ENCODE measurements at regions not wholly inside any gene's neighbourhood (a gene's known extent, or its start where the extent isn't known, plus 50 kb on each side); places are given as distances from the start of the nearest gene placed in this dataset.

DNA sequence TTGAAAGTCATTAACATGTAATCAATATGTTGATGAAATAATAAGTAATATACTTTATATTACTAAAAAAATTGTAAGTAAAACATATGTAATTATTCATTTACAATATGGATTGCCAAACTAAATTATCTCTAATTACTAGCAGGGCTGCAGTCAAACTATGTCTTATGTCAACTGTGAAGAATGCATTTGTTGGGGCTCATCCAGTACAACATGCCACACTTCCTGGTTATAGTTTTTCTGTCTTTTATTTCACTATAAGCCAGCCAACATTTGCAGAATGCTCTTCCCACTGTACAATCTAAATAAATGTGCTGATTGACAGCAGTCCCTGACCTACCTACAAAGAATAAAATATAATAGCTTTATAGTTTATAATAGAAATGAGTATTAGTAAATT lies 975.4 kb upstream of the NDST4 start:
- TF ChIP-seq POLR2A (IDR thresholded peaks at IDR 0.05; ENCODE audit: low read depth, low read length), result no peak
- TF ChIP-seq POLR2AphosphoS5 (IDR thresholded peaks at IDR 0.05; ENCODE audit: low read depth, low read length), result no peak
